Ishikawa (cell line): ENCODE measurements at regions not wholly inside any gene's neighbourhood (a gene's known extent, or its start where the extent isn't known, plus 50 kb on each side); places are given as distances from the start of the nearest gene placed in this dataset.

Experiments
- CREB1 ChIP-seq: IDR thresholded peaks from 2 replicates; pipeline ENCODE4 v1.6.1; 2012; ENCODE audit warnings: low read depth
- EP300 ChIP-seq: IDR thresholded peaks from 2 replicates; pipeline ENCODE4 v1.6.1; 2012; ENCODE audit warnings: borderline replicate concordance

GRCh38 chrX:114252186-114252585 is 331.7 kb upstream of the HTR2C start:
- TF ChIP-seq CREB1: no peak
- no peak for TF ChIP-seq EP300
